Fibroblast of lung (primary cell): ENCODE measurements at regions not wholly inside any gene's neighbourhood (a gene's known extent, or its start where the extent isn't known, plus 50 kb on each side); places are given as distances from the start of the nearest gene placed in this dataset.

Source experiments
- DNase-seq, 2 donors: peaks; one replicate each; pipeline versions ENCODE4 v3.0.0 to v3.0.0-alpha.2; 2010; ENCODE audit warnings: low read depth in 2 of 2
- H2AFZ ChIP-seq: 2 replicates; pipeline ENCODE4 v1.5.1; 2012; ENCODE audit warnings: low read length, control low read depth, inconsistent platforms
- H3K27ac ChIP-seq: 2 replicates; pipeline ENCODE4 v1.5.1; 2011; ENCODE audit warnings: low read length, control low read depth; ENCODE audit not compliant: insufficient read depth
- H3K27me3 ChIP-seq: 2 replicates; pipeline ENCODE4 v1.5.1; 2011; ENCODE audit warnings: mild to moderate bottlenecking, low read length; ENCODE audit not compliant: control insufficient read depth, insufficient read depth
- H3K36me3 ChIP-seq: 2 replicates; pipeline ENCODE4 v1.5.1; 2011; ENCODE audit warnings: low read length; ENCODE audit not compliant: control insufficient read depth, insufficient read depth
- H3K4me1 ChIP-seq: 2 replicates; pipeline ENCODE4 v1.5.1; 2011; ENCODE audit warnings: low read length; ENCODE audit not compliant: control insufficient read depth, insufficient read depth; ENCODE audit errors: extremely low read depth
- H3K4me2 ChIP-seq: 2 replicates; pipeline ENCODE4 v1.5.1; 2011; ENCODE audit warnings: low read length, control low read depth; ENCODE audit not compliant: insufficient read depth; ENCODE audit errors: extremely low read depth
- H3K4me3 ChIP-seq, 4 experiments: fragments of 200-600 bp in 1 of 4; sonication (generic) in 1 of 4; replicated peaks in 1 of 4; 2 replicates each; pipeline ENCODE4 v1.5.1; 2011 to 2016; ENCODE audit warnings: low read length in 4 of 4, low read depth in 3 of 4, mild to moderate bottlenecking in 3 of 4, control low read depth in 2 of 4, inconsistent platforms in 1 of 4, mixed read lengths in 1 of 4; ENCODE audit not compliant: insufficient read depth in 1 of 4; ENCODE audit errors: control extremely low read depth in 1 of 4
- H3K79me2 ChIP-seq: 2 replicates; pipeline ENCODE4 v1.5.1; 2012; ENCODE audit warnings: mild to moderate bottlenecking, low read length, inconsistent platforms; ENCODE audit not compliant: control insufficient read depth, insufficient read depth
- H3K9ac ChIP-seq: 2 replicates; pipeline ENCODE4 v1.5.1; 2011; ENCODE audit warnings: mild to moderate bottlenecking, low read length, control low read depth; ENCODE audit not compliant: insufficient read depth
- H3K9me3 ChIP-seq: 2 replicates; pipeline ENCODE4 v1.5.1; 2012; ENCODE audit warnings: low read depth, low read length; ENCODE audit not compliant: control insufficient read depth, insufficient read depth
- H4K20me1 ChIP-seq: 2 replicates; pipeline ENCODE4 v1.5.1; 2011; ENCODE audit warnings: low read length; ENCODE audit not compliant: control insufficient read depth, insufficient read depth; ENCODE audit errors: extremely low read depth
- EZH2 ChIP-seq: IDR thresholded peaks from 2 replicates; pipeline ENCODE4 v1.5.1; 2012; ENCODE audit warnings: low read length, control low read depth, mild to moderate bottlenecking; ENCODE audit errors: missing control alignments
- TF ChIP-seq, protein P1 (sequence below), 2 donors: IDR thresholded peaks in 1 of 2; conservative IDR thresholded peaks in 1 of 2; 1 replicate in 1 of 2; 2 replicates in 1 of 2; pipeline ENCODE4 v1.5.1; 2011 to 2012; ENCODE audit warnings: low read length in 2 of 2, control low read depth in 1 of 2, inconsistent platforms in 1 of 2, low read depth in 1 of 2, mild to moderate bottlenecking in 1 of 2

DNA sequence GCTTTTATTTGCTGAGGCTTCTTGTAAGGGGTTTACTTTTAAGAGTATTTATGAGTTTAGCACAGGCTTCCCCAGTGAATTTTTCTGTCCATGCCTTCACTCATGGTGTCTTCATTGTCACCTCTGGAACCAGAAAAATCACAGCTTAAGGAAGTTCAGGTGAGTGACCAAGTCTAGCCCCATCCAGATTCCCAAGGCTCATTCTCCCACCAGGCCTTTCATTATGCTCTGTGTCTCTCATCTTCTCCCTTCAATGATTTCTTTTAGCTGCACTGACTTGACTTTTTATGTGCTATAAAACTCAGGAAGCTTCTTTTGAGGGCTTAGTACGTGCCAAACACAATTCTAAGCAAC, 64.9 kb upstream of the NEDD9 start:
- Histone ChIP-seq H3K79me2 (no peaks in the 10 kb centered on the region), H3K4me3 (no peak overlapping the region), H3K4me1 (no peaks in the 10 kb centered on the region), H4K20me1 (no peaks in the 10 kb centered on the region), H2AFZ (no peak overlapping the region), H3K27me3 (no peaks in the 10 kb centered on the region), H3K4me2 (no peak overlapping the region), H3K9ac (no peak overlapping the region), H3K36me3 (no peaks in the 10 kb centered on the region), H3K9me3 (no peaks in the 10 kb centered on the region), H3K27ac (no peak overlapping the region)
- TF ChIP-seq EZH2, result no peak
- TF ChIP-seq, protein P1, sequence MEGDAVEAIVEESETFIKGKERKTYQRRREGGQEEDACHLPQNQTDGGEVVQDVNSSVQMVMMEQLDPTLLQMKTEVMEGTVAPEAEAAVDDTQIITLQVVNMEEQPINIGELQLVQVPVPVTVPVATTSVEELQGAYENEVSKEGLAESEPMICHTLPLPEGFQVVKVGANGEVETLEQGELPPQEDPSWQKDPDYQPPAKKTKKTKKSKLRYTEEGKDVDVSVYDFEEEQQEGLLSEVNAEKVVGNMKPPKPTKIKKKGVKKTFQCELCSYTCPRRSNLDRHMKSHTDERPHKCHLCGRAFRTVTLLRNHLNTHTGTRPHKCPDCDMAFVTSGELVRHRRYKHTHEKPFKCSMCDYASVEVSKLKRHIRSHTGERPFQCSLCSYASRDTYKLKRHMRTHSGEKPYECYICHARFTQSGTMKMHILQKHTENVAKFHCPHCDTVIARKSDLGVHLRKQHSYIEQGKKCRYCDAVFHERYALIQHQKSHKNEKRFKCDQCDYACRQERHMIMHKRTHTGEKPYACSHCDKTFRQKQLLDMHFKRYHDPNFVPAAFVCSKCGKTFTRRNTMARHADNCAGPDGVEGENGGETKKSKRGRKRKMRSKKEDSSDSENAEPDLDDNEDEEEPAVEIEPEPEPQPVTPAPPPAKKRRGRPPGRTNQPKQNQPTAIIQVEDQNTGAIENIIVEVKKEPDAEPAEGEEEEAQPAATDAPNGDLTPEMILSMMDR (conservative IDR thresholded peaks at IDR 0.05 in 1 of 2, IDR thresholded peaks at IDR 0.05 in 1 of 2; ENCODE audit: low read depth in 1 of 2, low read length in 2 of 2), result no peak
- no peak for DNase-seq

DNA sequence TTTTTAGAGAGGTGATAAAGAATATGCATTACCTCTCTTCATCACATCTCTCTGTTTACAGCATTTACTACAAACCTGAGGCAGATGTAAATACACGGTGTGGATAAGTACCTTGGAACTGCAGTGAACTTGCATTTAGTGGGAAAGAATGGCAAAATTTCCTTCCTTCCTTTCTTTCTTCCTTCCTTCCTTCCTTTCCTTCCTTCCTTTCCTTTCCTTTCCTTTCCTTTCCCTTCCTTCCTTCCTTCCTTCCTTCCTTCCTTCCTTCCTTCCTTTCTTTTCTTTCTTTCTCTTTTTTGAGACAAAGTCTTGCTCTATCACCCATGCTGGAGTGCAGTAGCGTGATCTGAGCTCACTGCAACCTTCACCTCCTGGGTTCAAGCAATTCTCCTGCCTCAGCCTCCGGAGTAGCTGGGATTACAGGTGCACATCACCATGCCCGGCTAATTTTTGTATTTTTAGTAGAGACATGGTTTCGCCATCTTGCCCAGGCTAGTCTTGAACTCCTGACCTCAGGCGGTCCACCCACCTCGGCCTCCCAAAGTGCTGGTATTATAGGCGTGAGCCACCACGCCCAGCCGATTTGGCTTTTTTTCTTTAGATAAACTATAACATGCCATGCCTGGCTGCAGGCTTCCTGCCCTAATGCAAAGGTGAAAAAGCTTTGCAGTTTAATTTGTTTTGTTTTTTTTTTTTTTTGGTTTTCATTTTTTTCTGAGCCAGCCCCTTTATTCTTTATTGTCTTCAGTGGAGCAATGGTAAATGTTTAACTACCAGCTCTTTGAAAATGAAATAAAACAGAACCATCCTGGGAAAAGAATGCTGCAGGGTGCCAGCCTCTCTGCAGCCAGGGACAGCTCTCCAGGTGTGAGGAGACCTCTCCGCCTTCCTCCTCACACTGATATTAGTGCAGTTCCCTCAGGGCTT, 64.2 kb upstream of the NEDD9 start:
- Histone ChIP-seq H2AFZ (no peak overlapping the region), H4K20me1 (no peaks in the 10 kb centered on the region), H3K27me3 (no peaks in the 10 kb centered on the region), H3K27ac (no peak overlapping the region), H3K4me3 (no peak overlapping the region), H3K79me2 (no peaks in the 10 kb centered on the region), H3K4me2 (no peak overlapping the region), H3K9me3 (no peaks in the 10 kb centered on the region), H3K36me3 (no peaks in the 10 kb centered on the region), H3K9ac (no peak overlapping the region), H3K4me1 (no peaks in the 10 kb centered on the region)
- TF ChIP-seq EZH2, result no peak
- TF ChIP-seq, protein P1 (conservative IDR thresholded peaks at IDR 0.05 in 1 of 2, IDR thresholded peaks at IDR 0.05 in 1 of 2; ENCODE audit: low read depth in 1 of 2, low read length in 2 of 2), result no peak
- DNase-seq, result no peak

DNA sequence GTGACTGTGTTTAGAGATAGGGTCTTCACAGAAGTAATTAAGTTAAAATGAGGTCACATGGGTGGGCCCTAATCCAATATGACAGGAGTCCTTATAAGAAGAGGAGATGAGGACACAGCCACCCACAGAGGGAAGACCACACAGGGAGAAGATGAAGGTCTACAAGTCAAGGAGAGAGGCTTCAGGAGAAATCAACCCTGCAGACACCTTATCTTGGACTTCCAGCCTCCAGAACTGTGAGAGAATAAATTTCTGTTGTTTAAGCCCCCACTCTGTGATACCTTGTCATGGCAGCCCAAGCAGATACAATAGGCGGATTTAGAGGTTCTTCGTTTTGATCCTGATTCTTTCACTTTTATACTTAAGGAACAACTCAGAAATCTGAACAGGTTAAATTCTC, 63.5 kb upstream of the NEDD9 start:
- Histone ChIP-seq H3K27me3 (no peaks in the 10 kb centered on the region), H3K4me1 (no peaks in the 10 kb centered on the region), H3K79me2 (no peaks in the 10 kb centered on the region), H3K36me3 (no peaks in the 10 kb centered on the region), H3K27ac (no peak overlapping the region), H3K4me3 (no peak overlapping the region), H3K4me2 (no peak overlapping the region), H3K9me3 (no peaks in the 10 kb centered on the region), H3K9ac (no peak overlapping the region), H2AFZ (no peak overlapping the region), H4K20me1 (no peaks in the 10 kb centered on the region)
- TF ChIP-seq, protein P1 (conservative IDR thresholded peaks at IDR 0.05 in 1 of 2, IDR thresholded peaks at IDR 0.05 in 1 of 2; ENCODE audit: low read depth in 1 of 2, low read length in 2 of 2), result no peak
- no peak for TF ChIP-seq EZH2
- no peak for DNase-seq
